Activated CD8-positive, alpha-beta T cell treated with anti-CD3 and anti-CD28 coated beads, Interleukin-2, amount 10 ng/mL, durations not matched to agents 7 days and 5 days (primary cell): ENCODE measurements at regions not wholly inside any gene's neighbourhood (a gene's known extent, or its start where the extent isn't known, plus 50 kb on each side); places are given as distances from the start of the nearest gene placed in this dataset.
"Not testable (repeated sequence)": the region's sequence is repeated elsewhere in the genome, so short reads cannot be mapped to it uniquely, and the experiment has no call there.

Source experiments
- ATAC-seq: fragments of 150-1000 bp; cut with Tn5 transposase; one replicate; pipeline ENCODE4 v1.10.0; 2021; ENCODE audit warnings: moderate library complexity
- CTCF ChIA-PET: fragments of 350-600 bp; sonication (Branson Sonifier 250); formaldehyde crosslinking; loops from one replicate; lab custom pipeline; 2021; ENCODE audit warnings: antibody characterized with exemption; lab: Charles Lee
- POLR2A ChIA-PET: fragments of 350-600 bp; sonication (Branson Sonifier 250); formaldehyde crosslinking; loops from one replicate; lab custom pipeline; 2021; ENCODE audit warnings: antibody characterized with exemption; lab: Charles Lee
- DNase-seq: peaks from one replicate; pipeline ENCODE4 v3.0.0-alpha.2; 2020
- H3K27ac Mint-ChIP-seq: one replicate; pipeline ENCODE4 v1.8.0; 2021; ENCODE audit warnings: mild to moderate bottlenecking, mixed read lengths
- H3K27me3 Mint-ChIP-seq: one replicate; pipeline ENCODE4 v1.8.0; 2021; ENCODE audit warnings: low read depth, mixed read lengths
- H3K36me3 Mint-ChIP-seq: one replicate; pipeline ENCODE4 v1.8.0; 2021; ENCODE audit warnings: low read depth, mixed read lengths
- H3K4me1 Mint-ChIP-seq: one replicate; pipeline ENCODE4 v1.8.0; 2021; ENCODE audit warnings: low read depth, mixed read lengths
- H3K4me3 Mint-ChIP-seq: one replicate; pipeline ENCODE4 v1.8.0; 2021; ENCODE audit warnings: mild to moderate bottlenecking, mixed read lengths
- H3K9me3 Mint-ChIP-seq: one replicate; pipeline ENCODE4 v1.8.0; 2022; ENCODE audit warnings: mixed read lengths; ENCODE audit not compliant: insufficient read depth

DNA sequence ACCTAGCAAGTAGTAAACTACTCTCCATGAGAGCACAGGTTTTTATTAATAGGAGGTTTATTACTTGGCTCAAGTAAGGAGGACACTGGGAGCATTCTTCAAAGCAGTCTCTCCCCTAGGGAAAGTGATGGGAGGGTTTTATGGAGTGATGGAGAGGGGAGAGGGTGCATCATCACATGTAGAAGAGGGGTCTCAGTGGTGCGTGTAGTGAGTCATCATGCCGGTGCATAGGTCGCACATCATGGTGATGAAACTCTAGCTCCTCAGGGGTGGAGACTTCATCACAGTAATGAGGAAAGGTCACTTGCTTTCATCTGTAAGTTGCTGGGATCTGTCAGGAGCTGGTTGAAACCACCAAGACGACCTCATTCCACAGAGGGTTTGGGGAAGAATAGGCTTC lies 210.8 kb upstream of the UBL3 start:
- ATAC-seq: no peak
- H3K4me1 Mint-ChIP-seq: no peaks in the 10 kb centered on the region
- H3K4me3 Mint-ChIP-seq: no peak overlapping the region
- peaks cover 12% of the 10 kb centered on the region for H3K27me3 Mint-ChIP-seq
- no peak for DNase-seq
- peaks cover 10% of the 10 kb centered on the region for H3K9me3 Mint-ChIP-seq
- H3K36me3 Mint-ChIP-seq: no peaks in the 10 kb centered on the region
- POLR2A ChIA-PET: no interaction called here
- no peak overlapping the region for H3K27ac Mint-ChIP-seq
- CTCF ChIA-PET: no interaction called here

DNA sequence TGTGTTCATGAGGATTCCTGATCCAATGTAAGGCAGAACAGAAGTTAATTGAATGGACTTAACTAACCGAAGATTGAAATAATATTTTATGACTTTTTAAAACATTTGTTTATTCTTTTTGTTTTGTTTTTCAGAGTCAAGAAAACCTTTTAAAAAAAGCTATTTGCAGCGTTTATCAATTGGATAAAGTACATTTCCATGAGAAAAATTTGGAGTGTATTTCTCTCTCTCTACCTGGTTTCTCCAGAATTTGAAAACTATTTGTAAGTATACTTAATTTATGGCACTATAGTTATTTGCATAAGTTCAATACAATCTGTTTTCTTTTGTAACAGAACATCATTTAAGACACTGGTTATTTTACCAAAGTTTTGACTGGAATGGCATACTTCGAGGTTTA lies 208.0 kb upstream of the UBL3 start:
- ATAC-seq (no peak), DNase-seq (no peak)
- ChIA-PET CTCF (no interaction called here), POLR2A (interaction anchor here (0.8 kb wide), 1 partner anchor 55 kb away, joined by 3 read pairs; no protein-coding TSS in a partner anchor)
- Mint-ChIP-seq H3K27me3 (peaks cover 14% of the 10 kb centered on the region), H3K27ac (no peak overlapping the region), H3K4me1 (no peaks in the 10 kb centered on the region), H3K36me3 (no peaks in the 10 kb centered on the region), H3K9me3 (peaks cover 10% of the 10 kb centered on the region), H3K4me3 (no peak overlapping the region)

GRCh38 chr13:30054546-30054945 lies 204.1 kb upstream of the UBL3 start:
- POLR2A ChIA-PET, H3K27me3 Mint-ChIP-seq, H3K4me3 Mint-ChIP-seq, H3K9me3 Mint-ChIP-seq, CTCF ChIA-PET, H3K27ac Mint-ChIP-seq, ATAC-seq, H3K36me3 Mint-ChIP-seq, DNase-seq: not testable (repeated sequence)
- H3K4me1 Mint-ChIP-seq: peaks cover 16% of the 10 kb centered on the region

GRCh38 chr13:30053939-30054338 lies 203.5 kb upstream of the UBL3 start:
- Mint-ChIP-seq H3K4me1 (peaks cover 21% of the 10 kb centered on the region), H3K4me3 (no peak overlapping the region), H3K27me3 (peaks cover 5% of the 10 kb centered on the region), H3K36me3 (no peaks in the 10 kb centered on the region), H3K27ac (no peak overlapping the region), H3K9me3 (peaks cover 4% of the 10 kb centered on the region)
- ChIA-PET CTCF (no interaction called here), POLR2A (no interaction called here)
- no peak for ATAC-seq
- DNase-seq: no peak

- no peak for ATAC-seq
- POLR2A ChIA-PET: no interaction called here
- Mint-ChIP-seq H3K36me3 (no peaks in the 10 kb centered on the region), H3K4me3 (no peak overlapping the region), H3K4me1 (peaks cover 36% of the 10 kb centered on the region), H3K9me3 (no peaks in the 10 kb centered on the region), H3K27me3 (peaks cover 5% of the 10 kb centered on the region), H3K27ac (peak overlapping the region; percentile 71)
- DNase-seq: no peak
- CTCF ChIA-PET: interaction anchor here (1.0 kb wide), 2 partner anchors 61 to 128 kb away, joined by 4 read pairs; no protein-coding TSS in a partner anchor
Measured at GRCh38 chr13:30052120-30052519, 201.7 kb upstream of the UBL3 start.

DNA sequence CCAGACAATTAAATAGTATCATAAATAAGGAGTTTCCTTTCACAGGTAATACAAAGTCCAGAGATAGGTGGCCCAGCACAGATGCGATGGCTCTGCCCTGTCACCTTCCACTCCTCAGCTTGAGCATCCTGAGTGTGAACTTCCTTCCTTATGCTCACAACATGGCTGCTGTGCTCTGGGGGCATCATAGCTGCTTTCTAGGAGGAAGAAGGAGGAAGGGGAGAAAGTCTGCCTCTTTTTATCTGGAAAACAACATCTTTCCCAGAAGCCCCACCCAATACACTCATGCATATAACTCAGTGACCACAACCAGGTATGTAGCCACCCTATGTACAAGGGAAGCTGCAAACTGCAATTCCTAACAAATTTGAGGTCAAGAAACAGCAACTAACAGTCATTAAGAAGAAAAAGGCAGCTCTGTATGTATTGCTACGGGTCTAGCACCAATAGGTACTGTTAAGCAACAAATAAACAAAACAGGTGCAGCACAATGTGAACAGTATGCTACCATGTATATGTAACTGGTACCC lies 201.2 kb upstream of the UBL3 start:
- peaks cover 2% of the 10 kb centered on the region for H3K27me3 Mint-ChIP-seq
- DNase-seq (no peak), ATAC-seq (no peak)
- H3K27ac Mint-ChIP-seq: peak overlapping the region; percentile 50
- CTCF ChIA-PET: interaction anchor here (1.0 kb wide), 2 partner anchors 62 to 127 kb away, joined by 4 read pairs; no protein-coding TSS in a partner anchor
- peaks cover 41% of the 10 kb centered on the region for H3K4me1 Mint-ChIP-seq
- H3K9me3 Mint-ChIP-seq: no peaks in the 10 kb centered on the region
- POLR2A ChIA-PET: no interaction called here
- no peaks in the 10 kb centered on the region for H3K36me3 Mint-ChIP-seq
- no peak overlapping the region for H3K4me3 Mint-ChIP-seq

- DNase-seq (no peak), ATAC-seq (no peak)
- Mint-ChIP-seq H3K9me3 (no peaks in the 10 kb centered on the region), H3K36me3 (no peaks in the 10 kb centered on the region), H3K27me3 (no peaks in the 10 kb centered on the region), H3K4me1 (peaks cover 46% of the 10 kb centered on the region), H3K4me3 (no peak overlapping the region), H3K27ac (no peak overlapping the region)
- CTCF ChIA-PET: interaction anchor here (0.5 to 1.0 kb wide), 2 partner anchors 65 to 190 kb away, joined by 3 to 4 read pairs; no protein-coding TSS in a partner anchor
- POLR2A ChIA-PET: interaction anchor here (0.5 kb wide), 1 partner anchor 24 kb away, joined by 3 read pairs; no protein-coding TSS in a partner anchor
Measured at GRCh38 chr13:30049692-30050091, 199.3 kb upstream of the UBL3 start.

DNA sequence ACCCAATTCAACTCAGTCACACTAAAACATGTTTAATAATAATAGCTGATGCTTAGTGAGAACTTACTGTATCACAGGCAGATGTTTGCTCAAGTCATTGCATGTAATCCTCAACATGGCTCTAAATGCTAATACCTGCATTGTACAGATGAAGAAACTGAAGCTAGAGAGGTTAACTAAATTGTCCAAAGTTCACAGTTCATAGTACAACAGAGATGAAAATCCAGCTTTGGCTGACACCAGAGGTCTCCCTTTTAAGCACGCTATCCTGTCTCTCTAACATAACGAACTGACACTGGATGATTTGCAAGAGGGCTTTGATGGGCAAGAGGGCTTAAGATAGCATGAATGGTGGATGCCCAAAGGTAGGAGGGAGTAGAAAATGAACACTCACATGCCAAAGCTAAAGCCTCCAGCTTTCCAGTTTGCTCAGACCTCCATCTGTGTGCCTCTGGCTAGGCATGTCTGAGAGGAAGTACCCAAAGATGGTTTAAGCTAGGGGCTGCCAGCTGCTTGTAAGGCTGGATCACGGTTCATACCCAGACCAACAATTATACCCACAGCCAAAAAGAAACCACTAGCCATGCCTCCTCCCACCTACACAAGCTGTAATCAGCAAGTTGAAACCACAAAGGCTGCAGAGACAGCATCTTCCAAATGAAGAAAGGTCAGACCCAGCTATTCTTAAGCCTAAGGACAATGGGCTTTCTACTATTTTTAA lies 196.9 kb upstream of the UBL3 start:
- H3K36me3 Mint-ChIP-seq: no peaks in the 10 kb centered on the region
- peaks cover 43% of the 10 kb centered on the region for H3K4me1 Mint-ChIP-seq
- DNase-seq: peak; percentile 52
- ATAC-seq: peak; percentile 70
- peak overlapping the region; percentile 22 for H3K27ac Mint-ChIP-seq
- CTCF ChIA-PET: interaction anchor here (0.9 to 2.1 kb wide), 14 partner anchors 8 to 276 kb away, joined by 3 to 33 read pairs (median 3); no protein-coding TSS in a partner anchor
- no peaks in the 10 kb centered on the region for H3K27me3 Mint-ChIP-seq
- peaks cover 5% of the 10 kb centered on the region for H3K9me3 Mint-ChIP-seq
- no peak overlapping the region for H3K4me3 Mint-ChIP-seq
- POLR2A ChIA-PET: interaction anchor here (0.6 to 1.4 kb wide), 4 partner anchors 94 to 198 kb away, joined by 3 to 5 read pairs (median 4); no protein-coding TSS in a partner anchor

GRCh38 chr13:30045916-30046704 lies 195.7 kb upstream of the UBL3 start:
- DNase-seq: no peak
- Mint-ChIP-seq H3K4me1 (peaks cover 37% of the 10 kb centered on the region), H3K27me3 (no peaks in the 10 kb centered on the region), H3K36me3 (no peaks in the 10 kb centered on the region), H3K9me3 (peaks cover 5% of the 10 kb centered on the region), H3K27ac (peak overlapping the region; percentile 16), H3K4me3 (no peak overlapping the region)
- ChIA-PET CTCF (interaction anchor here (1.0 to 1.9 kb wide), 7 partner anchors 10 to 122 kb away, joined by 3 to 33 read pairs (median 3); no protein-coding TSS in a partner anchor), POLR2A (interaction anchor here (0.9 kb wide), 1 partner anchor 102 kb away, joined by 3 read pairs; no protein-coding TSS in a partner anchor)
- no peak for ATAC-seq

GRCh38 chr13:30044932-30045331 lies 194.5 kb upstream of the UBL3 start:
- no peak for DNase-seq
- Mint-ChIP-seq H3K4me1 (peaks cover 34% of the 10 kb centered on the region), H3K9me3 (peaks cover 5% of the 10 kb centered on the region), H3K4me3 (no peak overlapping the region), H3K27ac (no peak overlapping the region), H3K27me3 (peaks cover 10% of the 10 kb centered on the region), H3K36me3 (no peaks in the 10 kb centered on the region)
- ATAC-seq: no peak
- CTCF ChIA-PET: no interaction called here
- POLR2A ChIA-PET: no interaction called here

DNA sequence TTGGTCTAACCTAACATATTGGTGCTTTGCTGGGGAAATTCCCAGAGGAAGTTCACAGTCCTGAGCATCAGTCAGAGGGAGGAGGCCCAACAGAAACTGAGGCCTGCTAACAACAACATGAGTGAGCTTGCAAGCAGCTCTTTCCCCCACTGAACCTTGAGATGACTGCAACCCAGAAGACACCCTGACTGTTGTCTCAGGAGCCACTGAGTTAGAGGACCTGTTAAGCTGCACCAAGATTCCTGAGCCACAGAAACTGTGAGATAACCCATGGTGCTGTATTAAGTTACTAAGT lies 193.2 kb upstream of the UBL3 start:
- POLR2A ChIA-PET: no interaction called here
- Mint-ChIP-seq H3K4me3 (no peak overlapping the region), H3K4me1 (peaks cover 26% of the 10 kb centered on the region), H3K27me3 (peaks cover 15% of the 10 kb centered on the region), H3K36me3 (no peaks in the 10 kb centered on the region), H3K9me3 (peaks cover 5% of the 10 kb centered on the region), H3K27ac (no peak overlapping the region)
- CTCF ChIA-PET: interaction anchor here (0.6 to 1.2 kb wide), 2 partner anchors 71 to 170 kb away, joined by 3 to 4 read pairs; no protein-coding TSS in a partner anchor
- no peak for ATAC-seq
- DNase-seq: no peak
